Sigmoid colon (tissue), 6 donors: ENCODE measurements at regions not wholly inside any gene's neighbourhood (a gene's known extent, or its start where the extent isn't known, plus 50 kb on each side); places are given as distances from the start of the nearest gene placed in this dataset.

Experiments used
- DNase-seq: peaks from one replicate; pipeline ENCODE4 v3.0.0-alpha.2; 2019
- H3K27ac ChIP-seq, 4 donors: fragments of 200-600 bp; sonication (generic); one replicate each; pipeline ENCODE4 v1.5.1; 2016 to 2019; ENCODE audit warnings: mild to moderate bottlenecking in 1 of 4
- H3K27me3 ChIP-seq, 3 donors: fragments of 200-600 bp; sonication (generic); one replicate each; pipeline ENCODE4 v1.5.1; 2019; ENCODE audit warnings: mild to moderate bottlenecking in 1 of 3
- H3K36me3 ChIP-seq, 4 donors: fragments of 200-600 bp; sonication (generic); one replicate each; pipeline ENCODE4 v1.5.1; 2016 to 2019
- H3K4me1 ChIP-seq, 4 donors: fragments of 200-600 bp; sonication (generic); one replicate each; pipeline ENCODE4 v1.5.1; 2017 to 2019
- H3K4me3 ChIP-seq, 4 donors: fragments of 200-600 bp; sonication (generic); one replicate each; pipeline ENCODE4 v1.5.1; 2017 to 2019; ENCODE audit warnings: mild to moderate bottlenecking in 2 of 4, moderate library complexity in 1 of 4
- H3K9me3 ChIP-seq, 4 donors: fragments of 200-600 bp in 3 of 4; sonication (generic) in 3 of 4; one replicate each; pipeline versions ENCODE4 v1.5.1 to v1.6.1; 2013 to 2019
- CTCF ChIP-seq, 4 experiments: fragments of 450-650 bp in 3 of 4; fragments of 200-600 bp in 1 of 4; IDR thresholded peaks; one replicate each; pipeline ENCODE4 v1.5.1; 2016 to 2019; ENCODE audit warnings: antibody characterized with exemption in 4 of 4, mild to moderate bottlenecking in 3 of 4, moderate library complexity in 2 of 4
- EP300 ChIP-seq, 4 donors: sonication (generic); formaldehyde crosslinking; IDR thresholded peaks; one replicate each; pipeline ENCODE4 v1.6.1; 2017; ENCODE audit warnings: antibody characterized with exemption in 4 of 4
- POLR2A ChIP-seq, 2 donors: fragments of 450-650 bp; IDR thresholded peaks; one replicate each; pipeline ENCODE4 v1.6.1; 2016; ENCODE audit warnings: antibody characterized with exemption in 2 of 2, mild to moderate bottlenecking in 2 of 2, moderate library complexity in 2 of 2
- POLR2AphosphoS5 ChIP-seq, 4 donors: sonication (generic); formaldehyde crosslinking; IDR thresholded peaks; one replicate each; pipeline ENCODE4 v1.6.1; 2017; ENCODE audit warnings: antibody characterized with exemption in 4 of 4
- WGBS, 2 donors: extraction: QIAGEN DNeasy Blood & Tissue Kit; methylation state at CpG; one replicate each; pipeline ENCODE4 v1.1.7; 2013; 5-methylcytosine and 5-hydroxymethylcytosine counted together
- intact Hi-C: fragments of 100-400 bp; cut with DNase I; formaldehyde crosslinking; loops from one replicate; pipeline ENCODE4 v1.15.1; 2023
- small RNA-seq, 3 donors: library from RNA; depleted of rRNA; stranded (forward); fragments of <200 nt; gene quantifications; one replicate each; pipeline ENCODE3, GENCODE V24; 2016
- donor health status: healthy with polysubstance abuse.
- donor health status: healthy.

GRCh38 chr13:74187564-74187963 lies 53.4 kb upstream of the KLF12 start:
- DNase-seq: no peak
- no peak overlapping the region for H3K27ac ChIP-seq
- 71 to 82% methylated on average over 2 of the region's 2 CpGs for WGBS, 2 donors

GRCh38 chr13:74184283-74184682 lies 50.1 kb upstream of the KLF12 start:
- Histone ChIP-seq H3K4me1 (no peaks in the 10 kb centered on the region), H3K27me3 (no peaks in the 10 kb centered on the region), H3K9me3 (no peaks in the 10 kb centered on the region), H3K27ac (no peak overlapping the region), H3K4me3 (no peak overlapping the region), H3K36me3 (no peaks in the 10 kb centered on the region)
- WGBS, 2 donors: 92 to 93% methylated on average over 1 of the region's 1 CpG
- intact Hi-C loops: no loop called here
- TF ChIP-seq POLR2AphosphoS5 (IDR thresholded peaks at IDR 0.05): no peak
- no peak for TF ChIP-seq EP300 (IDR thresholded peaks at IDR 0.05)
- TF ChIP-seq POLR2A (IDR thresholded peaks at IDR 0.05): no peak
- no peak for TF ChIP-seq CTCF (IDR thresholded peaks at IDR 0.05)
- DNase-seq: no peak

More at GRCh38 chr13:74187564-74187963, 53.4 kb upstream of the KLF12 start:
- no peaks in the 10 kb centered on the region for H3K36me3 ChIP-seq
- no peaks in the 10 kb centered on the region for H3K9me3 ChIP-seq
- intact Hi-C loops: no loop called here
- no peak for TF ChIP-seq CTCF (IDR thresholded peaks at IDR 0.05)
- no peaks in the 10 kb centered on the region for H3K4me1 ChIP-seq
- no peak overlapping the region for H3K4me3 ChIP-seq
- H3K27me3 ChIP-seq: no peaks in the 10 kb centered on the region

Small RNAs in the stretch of these regions (small RNA-seq; reads per million reads assigned to genes)
- gene RNU6-38P (0 reads per million in 3 donors), gene RNY1P5 (0 to 0.07 (median 0) reads per million in 3 donors)
